ENCODE measurements at regions not wholly inside any gene's neighbourhood (a gene's known extent, or its start where the extent isn't known, plus 50 kb on each side); places are given as distances from the start of the nearest gene placed in this dataset.
A peak's percentile ranks its signal among the peaks of the same experiment; 100 is the strongest.

DNA sequence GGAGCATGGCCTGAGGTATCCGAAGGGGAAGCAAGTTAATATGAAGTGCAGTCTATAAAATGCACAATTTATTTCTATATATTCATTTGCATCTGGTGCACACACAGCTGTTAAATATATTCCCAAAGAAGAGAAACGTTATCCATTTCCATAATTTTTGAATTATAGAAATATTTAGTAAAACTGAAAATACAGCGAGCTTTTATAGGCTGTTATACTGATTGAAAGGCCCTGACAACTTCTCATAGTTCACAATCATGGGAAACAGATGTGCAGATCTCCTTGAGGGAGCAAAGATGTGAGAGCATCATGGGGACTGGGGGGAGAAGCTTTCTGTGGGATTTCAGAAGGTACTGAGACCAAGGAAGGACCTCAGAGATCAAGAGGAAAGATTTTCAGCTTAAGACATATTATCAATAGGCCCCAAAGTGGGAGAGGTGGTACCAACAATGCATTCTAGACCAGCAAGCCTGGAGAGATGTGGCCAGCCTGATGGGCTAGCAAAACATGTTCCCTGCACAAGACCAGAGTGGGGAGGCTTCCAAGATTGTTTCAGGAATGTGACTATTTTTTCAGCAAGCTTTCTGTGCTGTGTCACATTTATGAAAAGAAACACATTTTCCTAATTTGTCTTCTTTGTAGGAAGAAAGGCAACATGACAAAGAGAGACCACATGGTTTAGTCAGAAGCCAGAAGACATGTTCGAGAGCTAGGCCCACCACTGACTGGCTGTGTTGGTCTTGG lies 256.0 kb upstream of the SFRP2 start:
- no peak for TF ChIP-seq CTCF (conservative IDR thresholded peaks at IDR 0.05; ENCODE audit: low read depth, low read length)
- no peak for DNase-seq (ENCODE audit: low read depth)
- H3K4me3 ChIP-seq (ENCODE audit: low read depth, low read length) = no peak overlapping the region

GRCh38 chr4:154044108-154044531 lies 255.2 kb upstream of the SFRP2 start:
- no peak for TF ChIP-seq CTCF (conservative IDR thresholded peaks at IDR 0.05; ENCODE audit: low read depth, low read length)
- no peak overlapping the region for H3K4me3 ChIP-seq (ENCODE audit: low read depth, low read length)
- DNase-seq (ENCODE audit: low read depth) = no peak

- no peak for TF ChIP-seq CTCF (conservative IDR thresholded peaks at IDR 0.05; ENCODE audit: low read depth, low read length)
- no peak overlapping the region for H3K4me3 ChIP-seq (ENCODE audit: low read depth, low read length)
- DNase-seq (ENCODE audit: low read depth) = no peak
Measured at GRCh38 chr4:154041640-154042039, 252.8 kb upstream of the SFRP2 start.

- TF ChIP-seq CTCF (conservative IDR thresholded peaks at IDR 0.05; ENCODE audit: low read depth, low read length) = no peak
- peak; percentile 16 for DNase-seq (ENCODE audit: low read depth)
- no peak overlapping the region for H3K4me3 ChIP-seq (ENCODE audit: low read depth, low read length)
Measured at GRCh38 chr4:154039435-154040343, 250.8 kb upstream of the SFRP2 start.

DNA sequence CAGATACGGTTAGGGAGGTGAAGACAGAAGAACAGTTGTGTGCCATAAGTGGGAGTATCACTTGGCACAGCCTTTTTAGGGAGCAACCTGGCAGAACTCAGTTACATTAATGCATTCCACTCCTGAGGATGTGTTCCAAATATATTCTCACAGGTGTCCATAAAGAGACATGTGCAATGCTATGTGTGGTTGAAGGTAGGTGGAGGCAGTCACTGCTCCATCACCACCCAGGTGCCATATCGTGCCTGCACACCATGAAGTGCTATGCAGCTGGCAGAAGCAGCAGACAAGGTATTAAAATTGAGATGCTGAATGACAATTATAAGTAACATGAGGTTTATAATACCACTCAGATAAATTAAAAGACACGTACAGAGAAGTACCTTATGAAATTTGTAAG lies 248.0 kb upstream of the SFRP2 start:
- no peak for TF ChIP-seq CTCF (conservative IDR thresholded peaks at IDR 0.05; ENCODE audit: low read depth, low read length)
- no peak for DNase-seq (ENCODE audit: low read depth)
- H3K4me3 ChIP-seq (ENCODE audit: low read depth, low read length) = no peak overlapping the region

DNA sequence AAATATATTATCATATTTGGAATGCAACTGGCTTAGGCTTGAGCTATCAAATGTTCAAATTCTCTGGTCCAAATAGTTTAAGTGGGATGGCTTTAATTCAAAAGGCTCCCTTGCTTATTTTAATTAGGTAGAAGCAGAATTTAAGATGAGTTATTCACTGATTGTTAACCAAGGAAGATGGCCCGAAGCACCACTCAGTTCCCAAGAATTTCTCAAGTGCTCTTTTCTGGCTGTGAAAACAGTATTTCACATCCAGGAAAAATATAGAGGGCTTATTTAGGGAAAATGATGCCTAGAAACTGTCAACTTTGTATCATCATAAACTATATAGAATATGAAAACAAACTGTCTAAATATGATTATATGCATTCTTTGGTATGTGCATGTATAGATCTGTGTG lies 246.5 kb upstream of the SFRP2 start:
- TF ChIP-seq CTCF (conservative IDR thresholded peaks at IDR 0.05; ENCODE audit: low read depth, low read length) = no peak
- H3K4me3 ChIP-seq (ENCODE audit: low read depth, low read length) = no peak overlapping the region
- no peak for DNase-seq (ENCODE audit: low read depth)

All from choroid plexus epithelial cell (primary cell).